PC-9 (cell line): ENCODE measurements at regions not wholly inside any gene's neighbourhood (a gene's known extent, or its start where the extent isn't known, plus 50 kb on each side); places are given as distances from the start of the nearest gene placed in this dataset.
A peak's percentile ranks its signal among the peaks of the same experiment; 100 is the strongest.

Experiments used
- BruUV-seq: library from RNA; stranded (reverse); fragments of 400-500 nt; replicated peaks from 2 replicates; lab custom pipeline; 2021; lab: Mats Ljungman, UMichigan
- CTCF ChIA-PET: fragments of 300-600 bp; sonication (Branson Sonifier 250); formaldehyde crosslinking; loops from one replicate; lab custom pipeline; 2022; ENCODE audit warnings: antibody characterized with exemption; lab: Charles Lee
- POLR2A ChIA-PET: fragments of 300-600 bp; sonication (Branson Sonifier 250); formaldehyde crosslinking; loops from one replicate; lab custom pipeline; 2022; ENCODE audit warnings: antibody characterized with exemption; ENCODE audit not compliant: unreplicated experiment; lab: Charles Lee
- DNase-seq, 2 experiments: peaks; one replicate each; pipeline versions ENCODE4 v3.0.0 to v3.0.0-alpha.2; 2015 to 2022; ENCODE audit warnings: mixed read lengths in 1 of 2
- H2AFZ ChIP-seq: fragments of 200-600 bp; sonication (generic); 2 replicates; pipeline ENCODE4 v1.8.1; 2017; ENCODE audit warnings: antibody characterized with exemption
- H3F3A ChIP-seq: fragments of 200-600 bp; sonication (generic); 2 replicates; pipeline ENCODE4 v1.8.1; 2017; ENCODE audit warnings: antibody characterized with exemption, mild to moderate bottlenecking, low read depth; ENCODE audit not compliant: insufficient read depth
- H3K27ac ChIP-seq: fragments of 200-600 bp; sonication (generic); 2 replicates; pipeline ENCODE4 v1.6.1; 2016; ENCODE audit warnings: mixed run types
- H3K27me3 ChIP-seq: fragments of 200-600 bp; sonication (generic); 2 replicates; pipeline ENCODE4 v1.6.1; 2016; ENCODE audit warnings: low read depth, mixed run types; ENCODE audit not compliant: insufficient read depth
- H3K36me3 ChIP-seq: fragments of 200-600 bp; sonication (generic); 2 replicates; pipeline ENCODE4 v1.6.1; 2016; ENCODE audit warnings: low read depth, mixed run types
- H3K4me1 ChIP-seq: fragments of 200-600 bp; sonication (generic); replicated peaks from 2 replicates; pipeline ENCODE4 v1.6.1; 2016; ENCODE audit warnings: mixed run types; ENCODE audit not compliant: insufficient read depth
- H3K4me2 ChIP-seq: fragments of 200-600 bp; sonication (generic); 2 replicates; pipeline ENCODE4 v1.6.1; 2017; ENCODE audit warnings: mixed run types
- H3K4me3 ChIP-seq: fragments of 200-600 bp; sonication (generic); 2 replicates; pipeline ENCODE4 v1.6.1; 2016; ENCODE audit warnings: mixed run types
- H3K79me2 ChIP-seq: fragments of 200-600 bp; sonication (generic); 2 replicates; pipeline ENCODE4 v1.6.1; 2017; ENCODE audit warnings: low read depth, mixed run types
- H3K9me2 ChIP-seq: fragments of 200-600 bp; sonication (generic); 2 replicates; pipeline ENCODE4 v1.8.1; 2017; ENCODE audit warnings: mild to moderate bottlenecking; ENCODE audit not compliant: insufficient read depth
- H3K9me3 ChIP-seq: fragments of 200-600 bp; sonication (generic); 2 replicates; pipeline ENCODE4 v1.8.1; 2016; ENCODE audit warnings: low read depth; ENCODE audit not compliant: insufficient read depth
- H4K20me1 ChIP-seq: fragments of 200-600 bp; sonication (generic); 2 replicates; pipeline ENCODE4 v1.8.1; 2017; ENCODE audit not compliant: insufficient read depth
- CTCF ChIP-seq: fragments of 200-600 bp; sonication (generic); conservative IDR thresholded peaks from 2 replicates; pipeline ENCODE4 v1.6.1; 2017; ENCODE audit warnings: mixed run types, antibody characterized with exemption, mild to moderate bottlenecking, moderate library complexity
- EZH2 ChIP-seq: fragments of 200-600 bp; sonication (generic); IDR thresholded peaks from 2 replicates; pipeline ENCODE4 v1.8.0; 2017; ENCODE audit warnings: antibody characterized with exemption, low read depth
- intact Hi-C: fragments of 100-400 bp; cut with micrococcal nuclease; formaldehyde crosslinking; loops from one replicate; pipeline ENCODE4 v1.10.0; 2022; ENCODE audit not compliant: unreplicated experiment

GRCh38 chr4:116058129-116058528, 944.7 kb upstream of the NDST4 start:
- intact Hi-C loops = loop anchor here (10.0 kb wide), 1 partner anchor 87 kb away; no protein-coding TSS in a partner anchor
- H3K4me1 ChIP-seq = no peaks in the 10 kb centered on the region
- ChIA-PET CTCF (no interaction called here), POLR2A (no interaction called here)
- H3F3A ChIP-seq = no peaks in the 10 kb centered on the region
- H3K27me3 ChIP-seq = no peaks in the 10 kb centered on the region
- H3K27ac ChIP-seq = no peak overlapping the region
- no TSS peak for BruUV-seq
- no peak for DNase-seq
- TF ChIP-seq CTCF (no peak), EZH2 (no peak)
- H3K79me2 ChIP-seq = no peaks in the 10 kb centered on the region
- no peaks in the 10 kb centered on the region for H3K9me3 ChIP-seq
- H4K20me1 ChIP-seq = no peaks in the 10 kb centered on the region
- H3K4me3 ChIP-seq = no peak overlapping the region
- H3K9me2 ChIP-seq = no peaks in the 10 kb centered on the region
- H3K36me3 ChIP-seq = no peaks in the 10 kb centered on the region
- no peak overlapping the region for H2AFZ ChIP-seq
- H3K4me2 ChIP-seq = no peak overlapping the region

GRCh38 chr4:116055857-116056827, 942.7 kb upstream of the NDST4 start:
- no peak overlapping the region for H3K4me2 ChIP-seq
- no peak overlapping the region for H3K4me3 ChIP-seq
- H3K9me2 ChIP-seq = no peaks in the 10 kb centered on the region
- no peaks in the 10 kb centered on the region for H3K4me1 ChIP-seq
- H3K9me3 ChIP-seq = no peaks in the 10 kb centered on the region
- no peaks in the 10 kb centered on the region for H4K20me1 ChIP-seq
- POLR2A ChIA-PET = no interaction called here
- no TSS peak for BruUV-seq
- DNase-seq = no peak
- no peak for TF ChIP-seq EZH2
- TF ChIP-seq CTCF = peak; percentile 53
- no peaks in the 10 kb centered on the region for H3F3A ChIP-seq
- H3K36me3 ChIP-seq = no peaks in the 10 kb centered on the region
- CTCF ChIA-PET = no interaction called here
- H2AFZ ChIP-seq = no peak overlapping the region
- intact Hi-C loops = loop anchor here (10.0 kb wide), 1 partner anchor 89 kb away; no protein-coding TSS in a partner anchor
- no peaks in the 10 kb centered on the region for H3K27me3 ChIP-seq
- no peaks in the 10 kb centered on the region for H3K79me2 ChIP-seq
- H3K27ac ChIP-seq = no peak overlapping the region

GRCh38 chr4:116027311-116027710, 913.9 kb upstream of the NDST4 start:
- POLR2A ChIA-PET = no interaction called here
- no TSS peak for BruUV-seq
- Histone ChIP-seq H3K9me2 (no peaks in the 10 kb centered on the region), H3K79me2 (no peaks in the 10 kb centered on the region), H2AFZ (no peak overlapping the region), H3K36me3 (no peaks in the 10 kb centered on the region), H3K4me2 (no peak overlapping the region), H3K9me3 (no peaks in the 10 kb centered on the region), H3K4me3 (no peak overlapping the region), H3K27me3 (no peaks in the 10 kb centered on the region), H3K4me1 (no peaks in the 10 kb centered on the region), H3F3A (no peaks in the 10 kb centered on the region), H3K27ac (no peak overlapping the region), H4K20me1 (no peaks in the 10 kb centered on the region)
- DNase-seq = no peak
- CTCF ChIA-PET = no interaction called here
- TF ChIP-seq EZH2 (no peak), CTCF (no peak)
- intact Hi-C loops = no loop called here
